ENCODE measurements at regions not wholly inside any gene's neighbourhood (a gene's known extent, or its start where the extent isn't known, plus 50 kb on each side); places are given as distances from the start of the nearest gene placed in this dataset.

- no peaks in the 10 kb centered on the region for H3K27me3 ChIP-seq
- no peaks in the 10 kb centered on the region for H3K36me3 ChIP-seq
- intact Hi-C loops (cut with DNase I; ENCODE audit: low total_unique reads) = no loop called here
- no peak overlapping the region for H3K27ac ChIP-seq
- no peak for DNase-seq
- H3K4me1 ChIP-seq = no peaks in the 10 kb centered on the region
- H3K9me3 ChIP-seq = no peaks in the 10 kb centered on the region
- no peak overlapping the region for H3K4me3 ChIP-seq
- no peak for TF ChIP-seq CTCF (IDR thresholded peaks at IDR 0.05)
These were observed 234.7 kb downstream of the HTR1A start for GRCh38 chr5:63727583-63727982.

- H3K27ac ChIP-seq = no peak overlapping the region
- H3K4me1 ChIP-seq = no peaks in the 10 kb centered on the region
- no peak overlapping the region for H3K4me3 ChIP-seq
- H3K27me3 ChIP-seq = no peaks in the 10 kb centered on the region
- intact Hi-C loops (cut with DNase I; ENCODE audit: low total_unique reads) = no loop called here
- H3K9me3 ChIP-seq = no peaks in the 10 kb centered on the region
- no peak for DNase-seq
- TF ChIP-seq CTCF (IDR thresholded peaks at IDR 0.05) = no peak
- H3K36me3 ChIP-seq = no peaks in the 10 kb centered on the region
These were observed 235.7 kb downstream of the HTR1A start for GRCh38 chr5:63726496-63726895.

- Histone ChIP-seq H3K4me3 (no peak overlapping the region), H3K4me1 (no peaks in the 10 kb centered on the region), H3K27me3 (no peaks in the 10 kb centered on the region), H3K36me3 (no peaks in the 10 kb centered on the region), H3K27ac (no peak overlapping the region), H3K9me3 (no peaks in the 10 kb centered on the region)
- intact Hi-C loops (cut with DNase I; ENCODE audit: low total_unique reads) = no loop called here
- no peak for DNase-seq
- TF ChIP-seq CTCF (IDR thresholded peaks at IDR 0.05) = no peak
These were observed 243.1 kb downstream of the HTR1A start for GRCh38 chr5:63719147-63719546.

GRCh38 chr5:63700241-63700640 lies 262.0 kb downstream of the HTR1A start:
- no peak for TF ChIP-seq CTCF (IDR thresholded peaks at IDR 0.05)

GRCh38 chr5:63697811-63698210 lies 264.4 kb downstream of the HTR1A start:
- no peaks in the 10 kb centered on the region for H3K27me3 ChIP-seq
- H3K4me3 ChIP-seq = no peak overlapping the region
- H3K27ac ChIP-seq = no peak overlapping the region
- H3K36me3 ChIP-seq = no peaks in the 10 kb centered on the region
- no peak for DNase-seq
- TF ChIP-seq CTCF (IDR thresholded peaks at IDR 0.05) = no peak
- intact Hi-C loops (cut with DNase I; ENCODE audit: low total_unique reads) = loop anchor here (2.0 kb wide), 1 partner anchor 77 kb away; no protein-coding TSS in a partner anchor
- no peaks in the 10 kb centered on the region for H3K4me1 ChIP-seq
- no peaks in the 10 kb centered on the region for H3K9me3 ChIP-seq

More at GRCh38 chr5:63700241-63700640, 262.0 kb downstream of the HTR1A start:
- no peak overlapping the region for H3K4me3 ChIP-seq
- H3K27ac ChIP-seq = no peak overlapping the region
- H3K27me3 ChIP-seq = no peaks in the 10 kb centered on the region
- intact Hi-C loops (cut with DNase I; ENCODE audit: low total_unique reads) = no loop called here
- DNase-seq = no peak
- no peaks in the 10 kb centered on the region for H3K9me3 ChIP-seq
- H3K4me1 ChIP-seq = no peaks in the 10 kb centered on the region
- no peaks in the 10 kb centered on the region for H3K36me3 ChIP-seq

GRCh38 chr5:63690546-63690945 lies 271.7 kb downstream of the HTR1A start:
- Histone ChIP-seq H3K27ac (no peak overlapping the region), H3K4me1 (no peaks in the 10 kb centered on the region), H3K27me3 (no peaks in the 10 kb centered on the region), H3K36me3 (no peaks in the 10 kb centered on the region), H3K9me3 (no peaks in the 10 kb centered on the region), H3K4me3 (no peak overlapping the region)
- intact Hi-C loops (cut with DNase I; ENCODE audit: low total_unique reads) = no loop called here
- no peak for DNase-seq
- TF ChIP-seq CTCF (IDR thresholded peaks at IDR 0.05) = no peak

Data from tibial artery (tissue), 4 donors.